Neural cell (in vitro differentiated cells): ENCODE measurements at regions not wholly inside any gene's neighbourhood (a gene's known extent, or its start where the extent isn't known, plus 50 kb on each side); places are given as distances from the start of the nearest gene placed in this dataset.

ENCODE experiments used
- H2AFZ ChIP-seq: fragments of 200-600, 300-800 bp; sonication (generic), shearing (Covaris generic); 2 replicates; pipeline ENCODE4 v1.6.0; 2014; ENCODE audit warnings: low read depth, mild to moderate bottlenecking, antibody characterized with exemption, low read length, moderate library complexity
- H3F3A ChIP-seq: fragments of 200-600 bp; shearing (Covaris generic); 2 replicates; pipeline ENCODE4 v1.6.1; 2016; ENCODE audit warnings: mild to moderate bottlenecking, moderate library complexity, mixed read lengths, antibody characterized with exemption, low read length; ENCODE audit not compliant: insufficient read depth, poor library complexity, severe bottlenecking
- H3K27ac ChIP-seq: fragments of 200-600, 300-800 bp; sonication (generic), shearing (Covaris generic); 2 replicates; pipeline ENCODE4 v1.5.1; 2014; ENCODE audit warnings: mild to moderate bottlenecking, low read length, moderate library complexity
- H3K27me3 ChIP-seq: fragments of 300-800, 200-600 bp; sonication (generic), shearing (Covaris generic); 2 replicates; pipeline ENCODE4 v1.6.0; 2014; ENCODE audit warnings: mild to moderate bottlenecking, low read depth, low read length, moderate library complexity; ENCODE audit not compliant: insufficient read depth
- H3K36me3 ChIP-seq: fragments of 300-800, 200-600 bp; sonication (generic), shearing (Covaris generic); 2 replicates; pipeline ENCODE4 v1.5.1; 2014; ENCODE audit warnings: mild to moderate bottlenecking, antibody characterized with exemption, low read length, moderate library complexity; ENCODE audit not compliant: insufficient read depth
- H3K4me2 ChIP-seq: fragments of 300-800, 200-600 bp; sonication (generic), shearing (Covaris generic); 2 replicates; pipeline ENCODE4 v1.6.0; 2014; ENCODE audit warnings: mild to moderate bottlenecking, low read length
- H3K4me3 ChIP-seq: fragments of 300-800, 200-600 bp; sonication (generic), shearing (Covaris generic); 2 replicates; pipeline ENCODE4 v1.5.1; 2014; ENCODE audit warnings: mild to moderate bottlenecking, low read length, moderate library complexity
- H3K79me2 ChIP-seq: fragments of 200-600 bp; shearing (Covaris generic); replicated peaks from 2 replicates; pipeline ENCODE4 v1.6.0; 2014; ENCODE audit warnings: mild to moderate bottlenecking, low read length, moderate library complexity; ENCODE audit not compliant: insufficient read depth
- H3K9ac ChIP-seq: fragments of 300-800, 200-600 bp; sonication (generic), shearing (Covaris generic); 2 replicates; pipeline ENCODE4 v1.6.1; 2016; ENCODE audit warnings: mild to moderate bottlenecking, low read length, mixed read lengths
- H3K9me2 ChIP-seq: fragments of 200-600 bp; shearing (Covaris generic); 2 replicates; pipeline ENCODE4 v1.6.1; 2016; ENCODE audit warnings: mild to moderate bottlenecking, low read length, mixed read lengths; ENCODE audit not compliant: insufficient read depth
- H3K9me3 ChIP-seq: fragments of 200-600, 300-800 bp; sonication (generic), shearing (Covaris generic); 2 replicates; pipeline ENCODE4 v1.6.1; 2016; ENCODE audit warnings: mild to moderate bottlenecking, mixed run types, low read length, moderate library complexity, mixed read lengths
- H4K20me1 ChIP-seq: fragments of 200-600 bp; shearing (Covaris generic); 2 replicates; pipeline ENCODE4 v1.6.1; 2016; ENCODE audit warnings: mild to moderate bottlenecking, mixed run types; ENCODE audit not compliant: insufficient read depth
- EP300 ChIP-seq: fragments of 450-650 bp; conservative IDR thresholded peaks from 2 replicates; pipeline ENCODE4 v1.6.1; 2014; ENCODE audit warnings: antibody characterized with exemption, mild to moderate bottlenecking, moderate library complexity; ENCODE audit not compliant: poor library complexity, severe bottlenecking
- EZH2 ChIP-seq: fragments of 200-600, 300-800 bp; shearing (Covaris generic), sonication (generic); IDR thresholded peaks from 2 replicates; pipeline ENCODE4 v1.6.1; 2014; ENCODE audit warnings: antibody characterized with exemption, low read length, borderline replicate concordance, mild to moderate bottlenecking; ENCODE audit not compliant: insufficient read depth, poor library complexity, severe bottlenecking
- MXI1 ChIP-seq: fragments of 450-650 bp; conservative IDR thresholded peaks from 2 replicates; pipeline ENCODE4 v1.6.1; 2014; ENCODE audit warnings: antibody characterized with exemption, mild to moderate bottlenecking; ENCODE audit not compliant: poor library complexity, severe bottlenecking
- POLR2AphosphoS5 ChIP-seq: IDR thresholded peaks from 2 replicates; pipeline ENCODE4 v1.6.1; 2012
- RAD21 ChIP-seq: fragments of 450-650 bp; conservative IDR thresholded peaks from 2 replicates; pipeline ENCODE4 v1.6.1; 2014; ENCODE audit warnings: antibody characterized with exemption, mild to moderate bottlenecking, moderate library complexity
- SMC3 ChIP-seq: fragments of 450-650 bp; conservative IDR thresholded peaks from 2 replicates; pipeline ENCODE4 v1.6.1; 2014; ENCODE audit warnings: antibody characterized with exemption, mild to moderate bottlenecking, moderate library complexity; ENCODE audit not compliant: poor library complexity
- TAF1 ChIP-seq: IDR thresholded peaks from 2 replicates; pipeline ENCODE4 v1.6.1; 2012; ENCODE audit warnings: low read depth
- TF ChIP-seq, protein P1 (sequence below): IDR thresholded peaks from 2 replicates; pipeline ENCODE4 v1.6.1; 2012; ENCODE audit warnings: borderline replicate concordance
- TF ChIP-seq, protein P2 (sequence below): fragments of 450-650 bp; IDR thresholded peaks from 2 replicates; pipeline ENCODE4 v1.5.1; 2014; ENCODE audit warnings: antibody characterized with exemption, mild to moderate bottlenecking, moderate library complexity; ENCODE audit not compliant: poor library complexity, severe bottlenecking

DNA sequence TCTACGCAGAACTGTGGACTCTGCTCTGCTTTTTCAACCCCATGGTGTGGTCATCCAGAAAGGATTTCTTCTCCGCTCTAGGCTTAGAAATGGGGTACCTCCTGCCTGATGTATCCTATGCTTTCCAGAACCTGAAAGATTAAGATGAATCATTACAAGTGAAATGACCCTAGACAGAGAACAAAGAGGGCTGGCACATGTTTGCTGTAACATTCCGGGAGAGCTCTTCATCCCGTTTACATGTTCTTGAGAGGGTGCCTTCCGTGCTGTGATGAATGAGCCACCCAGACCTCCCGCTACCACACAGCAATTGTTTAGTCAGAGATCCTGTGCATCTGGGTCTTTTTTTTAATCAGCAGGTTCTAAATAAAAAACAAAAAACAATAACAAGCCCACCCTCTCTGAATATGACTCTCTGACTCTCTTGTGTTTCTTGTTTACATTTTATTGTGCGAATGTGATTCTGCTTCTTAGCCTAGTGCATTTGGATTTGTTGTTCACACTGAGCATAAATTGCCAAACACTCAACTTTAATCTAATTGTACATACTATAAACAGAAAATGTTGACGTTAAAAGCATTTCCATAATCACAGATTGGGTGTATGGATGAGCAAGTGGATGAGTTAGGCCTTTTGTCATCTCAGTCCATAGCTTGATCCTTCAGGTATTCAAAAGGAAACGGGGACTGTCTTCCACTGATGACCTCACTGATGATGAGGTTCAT is 87.1 kb downstream of the GPR88 start:
- Histone ChIP-seq H3K27ac (no peak overlapping the region), H3K4me3 (no peak overlapping the region), H3K9me3 (no peaks in the 10 kb centered on the region), H3K9me2 (no peaks in the 10 kb centered on the region), H4K20me1 (no peaks in the 10 kb centered on the region), H2AFZ (no peak overlapping the region), H3K36me3 (no peaks in the 10 kb centered on the region), H3K9ac (no peak overlapping the region), H3F3A (no peaks in the 10 kb centered on the region), H3K27me3 (no peaks in the 10 kb centered on the region), H3K4me2 (no peak overlapping the region), H3K79me2 (no peaks in the 10 kb centered on the region)
- TF ChIP-seq EZH2 = no peak
- TF ChIP-seq POLR2AphosphoS5 = no peak

DNA sequence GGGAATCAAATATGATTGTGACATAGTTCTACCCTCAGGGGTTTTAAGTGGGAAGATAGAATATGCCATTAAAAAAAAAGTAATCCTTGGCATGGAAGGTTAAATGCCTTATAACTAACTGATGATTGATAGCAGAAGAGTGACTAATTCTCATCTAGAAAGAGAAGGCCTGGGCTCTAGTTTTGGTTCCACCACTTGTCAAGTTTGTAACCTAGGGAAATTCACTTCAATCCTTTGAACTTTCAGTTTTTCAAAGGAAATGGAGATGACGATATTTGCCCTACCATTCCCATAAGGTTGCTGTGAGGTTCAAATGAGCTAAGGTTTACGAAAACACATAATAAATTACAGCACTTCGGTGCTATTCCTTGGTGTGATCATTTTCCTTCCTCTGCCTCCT is 88.5 kb downstream of the GPR88 start:
- no peaks in the 10 kb centered on the region for H3K9me2 ChIP-seq
- H3F3A ChIP-seq = no peaks in the 10 kb centered on the region
- no peaks in the 10 kb centered on the region for H3K9me3 ChIP-seq
- H4K20me1 ChIP-seq = no peaks in the 10 kb centered on the region
- TF ChIP-seq, protein P1, sequence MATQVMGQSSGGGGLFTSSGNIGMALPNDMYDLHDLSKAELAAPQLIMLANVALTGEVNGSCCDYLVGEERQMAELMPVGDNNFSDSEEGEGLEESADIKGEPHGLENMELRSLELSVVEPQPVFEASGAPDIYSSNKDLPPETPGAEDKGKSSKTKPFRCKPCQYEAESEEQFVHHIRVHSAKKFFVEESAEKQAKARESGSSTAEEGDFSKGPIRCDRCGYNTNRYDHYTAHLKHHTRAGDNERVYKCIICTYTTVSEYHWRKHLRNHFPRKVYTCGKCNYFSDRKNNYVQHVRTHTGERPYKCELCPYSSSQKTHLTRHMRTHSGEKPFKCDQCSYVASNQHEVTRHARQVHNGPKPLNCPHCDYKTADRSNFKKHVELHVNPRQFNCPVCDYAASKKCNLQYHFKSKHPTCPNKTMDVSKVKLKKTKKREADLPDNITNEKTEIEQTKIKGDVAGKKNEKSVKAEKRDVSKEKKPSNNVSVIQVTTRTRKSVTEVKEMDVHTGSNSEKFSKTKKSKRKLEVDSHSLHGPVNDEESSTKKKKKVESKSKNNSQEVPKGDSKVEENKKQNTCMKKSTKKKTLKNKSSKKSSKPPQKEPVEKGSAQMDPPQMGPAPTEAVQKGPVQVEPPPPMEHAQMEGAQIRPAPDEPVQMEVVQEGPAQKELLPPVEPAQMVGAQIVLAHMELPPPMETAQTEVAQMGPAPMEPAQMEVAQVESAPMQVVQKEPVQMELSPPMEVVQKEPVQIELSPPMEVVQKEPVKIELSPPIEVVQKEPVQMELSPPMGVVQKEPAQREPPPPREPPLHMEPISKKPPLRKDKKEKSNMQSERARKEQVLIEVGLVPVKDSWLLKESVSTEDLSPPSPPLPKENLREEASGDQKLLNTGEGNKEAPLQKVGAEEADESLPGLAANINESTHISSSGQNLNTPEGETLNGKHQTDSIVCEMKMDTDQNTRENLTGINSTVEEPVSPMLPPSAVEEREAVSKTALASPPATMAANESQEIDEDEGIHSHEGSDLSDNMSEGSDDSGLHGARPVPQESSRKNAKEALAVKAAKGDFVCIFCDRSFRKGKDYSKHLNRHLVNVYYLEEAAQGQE = peak; percentile 20
- TF ChIP-seq POLR2AphosphoS5 = no peak
- TF ChIP-seq RAD21 = no peak
- no peak overlapping the region for H2AFZ ChIP-seq
- H3K4me3 ChIP-seq = no peak overlapping the region
- no peak overlapping the region for H3K4me2 ChIP-seq
- H3K27me3 ChIP-seq = no peaks in the 10 kb centered on the region
- no peaks in the 10 kb centered on the region for H3K36me3 ChIP-seq
- H3K27ac ChIP-seq = peak overlapping the region; percentile 32
- H3K79me2 ChIP-seq = no peaks in the 10 kb centered on the region
- no peak overlapping the region for H3K9ac ChIP-seq

DNA sequence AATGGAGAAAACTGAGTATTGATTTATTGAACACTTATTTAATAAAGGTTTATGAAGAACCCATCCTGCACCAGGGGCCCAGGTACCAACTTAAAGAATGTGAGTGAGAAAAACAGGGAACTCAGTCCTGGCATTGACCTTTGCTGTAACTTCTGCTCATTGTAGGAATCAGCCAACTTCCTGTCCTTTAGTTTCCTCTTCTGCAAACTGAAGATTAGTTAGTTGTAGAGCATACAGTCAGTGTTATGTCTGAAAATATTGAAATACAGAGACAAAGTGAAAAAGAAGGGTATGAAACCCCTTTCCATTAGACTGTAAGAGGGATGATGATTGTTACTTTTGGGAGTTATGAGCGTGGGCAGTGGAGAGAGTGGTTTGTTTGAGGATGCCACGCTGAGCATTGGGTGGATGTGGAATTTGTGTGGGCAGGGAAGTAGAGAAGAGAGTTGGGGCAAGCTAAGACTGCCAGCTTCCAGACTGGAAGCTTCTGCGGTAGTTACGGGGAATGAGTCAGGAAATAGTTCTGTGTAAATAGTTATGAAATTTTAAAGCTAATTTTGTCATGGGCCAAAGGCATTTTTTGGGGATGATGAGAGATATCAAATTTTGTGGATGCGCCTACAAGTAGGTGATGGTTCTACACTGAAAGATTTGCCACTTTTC is 89.2 kb downstream of the GPR88 start:
- Histone ChIP-seq H3K4me2 (no peak overlapping the region), H3K9me3 (no peaks in the 10 kb centered on the region), H4K20me1 (no peaks in the 10 kb centered on the region), H2AFZ (no peak overlapping the region), H3K36me3 (no peaks in the 10 kb centered on the region), H3K9me2 (no peaks in the 10 kb centered on the region), H3K27me3 (no peaks in the 10 kb centered on the region), H3F3A (no peaks in the 10 kb centered on the region), H3K27ac (peak overlapping the region; percentile 32), H3K79me2 (no peaks in the 10 kb centered on the region), H3K4me3 (no peak overlapping the region), H3K9ac (no peak overlapping the region)
- TF ChIP-seq RAD21 (no peak), MXI1 (no peak), POLR2AphosphoS5 (no peak), EP300 (no peak), SMC3 (no peak), TAF1 (no peak), EZH2 (no peak)
- TF ChIP-seq, protein P2, sequence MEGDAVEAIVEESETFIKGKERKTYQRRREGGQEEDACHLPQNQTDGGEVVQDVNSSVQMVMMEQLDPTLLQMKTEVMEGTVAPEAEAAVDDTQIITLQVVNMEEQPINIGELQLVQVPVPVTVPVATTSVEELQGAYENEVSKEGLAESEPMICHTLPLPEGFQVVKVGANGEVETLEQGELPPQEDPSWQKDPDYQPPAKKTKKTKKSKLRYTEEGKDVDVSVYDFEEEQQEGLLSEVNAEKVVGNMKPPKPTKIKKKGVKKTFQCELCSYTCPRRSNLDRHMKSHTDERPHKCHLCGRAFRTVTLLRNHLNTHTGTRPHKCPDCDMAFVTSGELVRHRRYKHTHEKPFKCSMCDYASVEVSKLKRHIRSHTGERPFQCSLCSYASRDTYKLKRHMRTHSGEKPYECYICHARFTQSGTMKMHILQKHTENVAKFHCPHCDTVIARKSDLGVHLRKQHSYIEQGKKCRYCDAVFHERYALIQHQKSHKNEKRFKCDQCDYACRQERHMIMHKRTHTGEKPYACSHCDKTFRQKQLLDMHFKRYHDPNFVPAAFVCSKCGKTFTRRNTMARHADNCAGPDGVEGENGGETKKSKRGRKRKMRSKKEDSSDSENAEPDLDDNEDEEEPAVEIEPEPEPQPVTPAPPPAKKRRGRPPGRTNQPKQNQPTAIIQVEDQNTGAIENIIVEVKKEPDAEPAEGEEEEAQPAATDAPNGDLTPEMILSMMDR = no peak
- TF ChIP-seq, protein P1 = no peak
